ENCODE measurements at regions not wholly inside any gene's neighbourhood (a gene's known extent, or its start where the extent isn't known, plus 50 kb on each side); places are given as distances from the start of the nearest gene placed in this dataset.

DNA sequence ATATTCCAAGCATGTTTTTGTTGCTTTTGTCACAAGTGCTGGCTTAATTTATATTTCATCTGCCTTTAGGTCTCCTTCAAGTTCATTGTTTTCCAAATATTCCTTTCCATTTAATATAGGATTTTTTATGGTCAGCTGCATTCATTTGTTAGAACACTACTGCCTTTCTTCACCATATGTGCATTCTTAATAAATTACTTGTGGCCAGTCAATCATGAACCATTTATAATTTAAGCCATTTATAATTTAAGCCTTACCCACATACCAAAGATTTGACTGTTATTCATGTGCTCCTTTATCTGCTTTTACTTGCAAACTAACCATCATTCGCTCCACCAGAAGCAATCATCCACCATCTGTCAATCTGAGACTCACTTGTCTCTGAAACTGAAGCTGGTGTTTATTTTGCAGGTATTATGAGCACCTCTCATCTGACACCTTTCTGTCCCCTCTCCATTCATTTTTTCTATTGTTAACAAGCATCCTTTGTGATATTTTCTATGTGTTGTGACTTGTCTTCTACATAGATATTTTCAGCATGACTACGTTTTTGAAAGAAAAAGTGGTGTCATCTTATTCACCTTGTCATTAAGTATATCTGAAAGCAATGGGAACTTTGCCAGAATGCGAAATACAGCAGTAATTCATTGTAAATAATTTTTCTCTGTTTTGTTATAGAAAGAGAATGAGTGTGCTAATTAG is 786.8 kb downstream of the KCNJ3 start:
- intact Hi-C loops (cut with micrococcal nuclease): no loop called here
- no peak overlapping the region for H4K5ac ChIP-seq (ENCODE audit: low read depth, low read length)
- no peak overlapping the region for H2AK5ac ChIP-seq (ENCODE audit: low read depth, low read length)
- no peak overlapping the region for H3K4ac ChIP-seq (ENCODE audit: low read depth, low read length)
- no peak overlapping the region for H2BK20ac ChIP-seq (ENCODE audit: low read depth, low read length)
- H2BK120ac ChIP-seq (ENCODE audit: low read depth, low read length): no peak overlapping the region
- H3K14ac ChIP-seq (replicated peaks; ENCODE audit: low read depth, low read length): no peak overlapping the region
- H3K56ac ChIP-seq (ENCODE audit: extremely low read depth, insufficient read depth, low read length): no peak overlapping the region
- no peak overlapping the region for H3K4me3 ChIP-seq (ENCODE audit: insufficient read depth, low read depth, low read length)
- ATAC-seq (ENCODE audit: low read depth) (no peak), DNase-seq (no peak)
- no peak overlapping the region for H4K8ac ChIP-seq (ENCODE audit: low read depth in 2 of 2, low read length in 2 of 2)
- no peaks in the 10 kb centered on the region for H4K20me1 ChIP-seq (ENCODE audit: insufficient read depth, low read length)
- no TSS peak for BruUV-seq (replicated peaks)
- TF ChIP-seq CHD1 (IDR thresholded peaks at IDR 0.05; ENCODE audit: low read depth, low read length) (no peak), RCOR1 (IDR thresholded peaks at IDR 0.05; ENCODE audit: insufficient replicate concordance, low read length) (no peak), MAZ (IDR thresholded peaks at IDR 0.05; ENCODE audit: borderline replicate concordance, low read depth, low read length) (no peak), NFE2L2 (IDR thresholded peaks at IDR 0.05; ENCODE audit: low read depth, low read length) (no peak), FOS (IDR thresholded peaks at IDR 0.05; ENCODE audit: low read depth, low read length) (no peak), RAD21 (IDR thresholded peaks at IDR 0.05; ENCODE audit: low read length) (no peak)
- TF ChIP-seq, protein P1, sequence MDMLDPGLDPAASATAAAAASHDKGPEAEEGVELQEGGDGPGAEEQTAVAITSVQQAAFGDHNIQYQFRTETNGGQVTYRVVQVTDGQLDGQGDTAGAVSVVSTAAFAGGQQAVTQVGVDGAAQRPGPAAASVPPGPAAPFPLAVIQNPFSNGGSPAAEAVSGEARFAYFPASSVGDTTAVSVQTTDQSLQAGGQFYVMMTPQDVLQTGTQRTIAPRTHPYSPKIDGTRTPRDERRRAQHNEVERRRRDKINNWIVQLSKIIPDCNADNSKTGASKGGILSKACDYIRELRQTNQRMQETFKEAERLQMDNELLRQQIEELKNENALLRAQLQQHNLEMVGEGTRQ (IDR thresholded peaks at IDR 0.05; ENCODE audit: low read depth, low read length): no peak
- no peak overlapping the region for H3K27ac ChIP-seq (ENCODE audit: insufficient read depth, low read length)
- no peak overlapping the region for H3K18ac ChIP-seq (ENCODE audit: low read depth, low read length)
- POLR2A ChIA-PET (ENCODE audit: unreplicated experiment): no interaction called here
- H2BK5ac ChIP-seq (ENCODE audit: low read depth, low read length, poor library complexity, severe bottlenecking): no peak overlapping the region
- no peaks in the 10 kb centered on the region for H3K9me1 ChIP-seq (ENCODE audit: insufficient read depth, low read length)
- in situ Hi-C loops (cut with MboI; ENCODE audit: low sequenced_read_pairs): no loop called here
- H2AK9ac ChIP-seq (replicated peaks; ENCODE audit: low read depth, low read length, poor library complexity): no peak overlapping the region
- H3K4me2 ChIP-seq (ENCODE audit: low read depth, low read length): no peak overlapping the region
- no peak overlapping the region for H2BK15ac ChIP-seq (ENCODE audit: low read depth, low read length)
- H3K4me1 ChIP-seq (ENCODE audit: control insufficient read depth, insufficient read depth, low read length): no peaks in the 10 kb centered on the region
- CTCF ChIA-PET: no interaction called here
- WGBS, 2 experiments (ENCODE audit: extremely low coverage in 2 of 2, insufficient read length in 1 of 2): no CpG with 5 or more reads among the region's 3 CpGs
- H4K91ac ChIP-seq (ENCODE audit: insufficient read depth, low read depth, low read length): no peak overlapping the region
- H3K9me3 ChIP-seq (ENCODE audit: control insufficient read depth, insufficient read depth, low read length): no peaks in the 10 kb centered on the region
- H3K27me3 ChIP-seq (ENCODE audit: control insufficient read depth, insufficient read depth, low read length): no peaks in the 10 kb centered on the region
- dilution Hi-C loops (cut with HindIII; ENCODE audit: low sequenced_read_pairs, unreplicated experiment): no loop called here
- H3K9ac ChIP-seq (ENCODE audit: low read depth, low read length): no peak overlapping the region
- no peak overlapping the region for H2AFZ ChIP-seq (replicated peaks; ENCODE audit: low read length, poor library complexity)
- H3K23ac ChIP-seq (ENCODE audit: low read depth, low read length): no peak overlapping the region
- no peaks in the 10 kb centered on the region for H3K36me3 ChIP-seq (ENCODE audit: control insufficient read depth, insufficient read depth, low read length)
- H3K79me1 ChIP-seq (ENCODE audit: low read depth in 1 of 2, low read length in 2 of 2): no peaks in the 10 kb centered on the region

Measured in IMR-90 (cell line).